GM23338 (cell line): ENCODE measurements at regions not wholly inside any gene's neighbourhood (a gene's known extent, or its start where the extent isn't known, plus 50 kb on each side); places are given as distances from the start of the nearest gene placed in this dataset.
A peak's percentile ranks its signal among the peaks of the same experiment; 100 is the strongest.

Experiments used
- ATAC-seq: fragments of 200-7000 bp; cut with Tn5 transposase; 3 replicates; pipeline ENCODE4 v1.9.1; 2020
- DNase-seq: peaks from one replicate; pipeline ENCODE4 v3.0.0-alpha.2; 2015; ENCODE audit warnings: low spot score
- H2AFZ ChIP-seq: fragments of 200-600 bp; sonication (generic); 2 replicates; pipeline ENCODE4 v1.8.0; 2016; ENCODE audit warnings: antibody characterized with exemption, mild to moderate bottlenecking, moderate library complexity
- H3F3A ChIP-seq: fragments of 200-600 bp; sonication (generic); replicated peaks from 2 replicates; pipeline ENCODE4 v1.8.0; 2017; ENCODE audit warnings: antibody characterized with exemption, mixed run types, low read depth
- H3K27ac ChIP-seq: fragments of 200-600 bp; sonication (generic); 2 replicates; pipeline ENCODE4 v1.6.1; 2016; ENCODE audit warnings: low read depth
- H3K27me3 ChIP-seq: fragments of 200-600 bp; sonication (generic); 2 replicates; pipeline ENCODE4 v1.8.0; 2016; ENCODE audit warnings: mild to moderate bottlenecking, mixed run types, moderate library complexity; ENCODE audit not compliant: insufficient read depth
- H3K36me3 ChIP-seq: fragments of 200-600 bp; sonication (generic); 2 replicates; pipeline ENCODE4 v1.8.0; 2016; ENCODE audit warnings: mild to moderate bottlenecking; ENCODE audit not compliant: insufficient read depth
- H3K4me1 ChIP-seq: fragments of 200-600 bp; sonication (generic); 2 replicates; pipeline ENCODE4 v1.8.0; 2016; ENCODE audit warnings: mild to moderate bottlenecking, moderate library complexity; ENCODE audit not compliant: insufficient read depth
- H3K4me2 ChIP-seq: fragments of 200-600 bp; sonication (generic); 2 replicates; pipeline ENCODE4 v1.7.1; 2017; ENCODE audit warnings: mixed run types
- H3K4me3 ChIP-seq: fragments of 200-600 bp; sonication (generic); 2 replicates; pipeline ENCODE4 v1.6.1; 2016; ENCODE audit warnings: mixed run types
- H3K79me2 ChIP-seq: fragments of 200-600 bp; sonication (generic); replicated peaks from 2 replicates; pipeline ENCODE4 v1.8.0; 2017; ENCODE audit warnings: mild to moderate bottlenecking; ENCODE audit not compliant: insufficient read depth
- H3K9me2 ChIP-seq: fragments of 200-600 bp; sonication (generic); 2 replicates; pipeline ENCODE4 v1.8.0; 2017; ENCODE audit not compliant: insufficient read depth
- H4K20me1 ChIP-seq: fragments of 200-600 bp; sonication (generic); replicated peaks from 2 replicates; pipeline ENCODE4 v1.8.0; 2017; ENCODE audit warnings: mild to moderate bottlenecking; ENCODE audit not compliant: insufficient read depth
- H3K27ac Mint-ChIP-seq: 2 replicates; pipeline ENCODE4 v1.8.0; 2020; ENCODE audit warnings: inconsistent platforms, mild to moderate bottlenecking, moderate library complexity, mixed read lengths
- H3K27me3 Mint-ChIP-seq: 3 replicates; pipeline ENCODE4 v1.8.0; 2022; ENCODE audit warnings: low read depth, mild to moderate bottlenecking, moderate library complexity, mixed read lengths, inconsistent platforms; ENCODE audit not compliant: insufficient read depth, poor library complexity
- H3K36me3 Mint-ChIP-seq: 3 replicates; pipeline ENCODE4 v1.8.0; 2021; ENCODE audit warnings: low read depth, mild to moderate bottlenecking, inconsistent platforms, moderate library complexity, mixed read lengths
- H3K4me1 Mint-ChIP-seq: 3 replicates; pipeline ENCODE4 v1.8.0; 2020; ENCODE audit warnings: mild to moderate bottlenecking, inconsistent platforms, mixed read lengths
- H3K4me3 Mint-ChIP-seq: 3 replicates; pipeline ENCODE4 v1.8.0; 2021; ENCODE audit warnings: moderate library complexity, mild to moderate bottlenecking, inconsistent platforms, mixed read lengths
- H3K9me3 Mint-ChIP-seq: 3 replicates; pipeline ENCODE4 v1.8.0; 2020; ENCODE audit warnings: moderate library complexity, mild to moderate bottlenecking, inconsistent platforms, mixed read lengths
- CREB1 ChIP-seq: fragments of 250-450 bp; sonication (Bioruptor Pico); IDR thresholded peaks from 2 replicates; pipeline ENCODE4 v1.5.0; 2020; ENCODE audit warnings: low read depth, mild to moderate bottlenecking, moderate library complexity
- EZH2 ChIP-seq: fragments of 200-600 bp; sonication (generic); IDR thresholded peaks from one replicate; pipeline ENCODE4 v1.8.0; 2017; ENCODE audit warnings: antibody characterized with exemption, mild to moderate bottlenecking, low read depth; ENCODE audit not compliant: unreplicated experiment
- EZH2phosphoT487 ChIP-seq: fragments of 200-600 bp; sonication (generic); IDR thresholded peaks from one replicate; pipeline ENCODE4 v1.8.1; 2018; ENCODE audit warnings: antibody characterized with exemption; ENCODE audit not compliant: unreplicated experiment
- POLR2AphosphoS5 ChIP-seq: IDR thresholded peaks from 2 replicates; pipeline ENCODE4 v1.6.1; 2016; ENCODE audit warnings: antibody characterized with exemption, low read depth
- STAT1 ChIP-seq: IDR thresholded peaks from one replicate; pipeline ENCODE4 v1.6.1; 2016; ENCODE audit warnings: antibody characterized with exemption; ENCODE audit not compliant: unreplicated experiment
- TF ChIP-seq, protein P1 (sequence below): fragments of 250-450 bp; sonication (Bioruptor Pico); IDR thresholded peaks from 2 replicates; pipeline ENCODE4 v1.5.0; 2020; ENCODE audit warnings: mild to moderate bottlenecking, moderate library complexity
- TF ChIP-seq, protein P2 (sequence below), 2 experiments: fragments of 200-600 bp in 1 of 2; sonication (generic) in 1 of 2; conservative IDR thresholded peaks; 2 replicates each; pipeline versions ENCODE4 v1.5.1 to v1.6.1; 2016 to 2017; ENCODE audit warnings: antibody characterized with exemption in 2 of 2, low read depth in 2 of 2, mild to moderate bottlenecking in 2 of 2, moderate library complexity in 1 of 2

DNA sequence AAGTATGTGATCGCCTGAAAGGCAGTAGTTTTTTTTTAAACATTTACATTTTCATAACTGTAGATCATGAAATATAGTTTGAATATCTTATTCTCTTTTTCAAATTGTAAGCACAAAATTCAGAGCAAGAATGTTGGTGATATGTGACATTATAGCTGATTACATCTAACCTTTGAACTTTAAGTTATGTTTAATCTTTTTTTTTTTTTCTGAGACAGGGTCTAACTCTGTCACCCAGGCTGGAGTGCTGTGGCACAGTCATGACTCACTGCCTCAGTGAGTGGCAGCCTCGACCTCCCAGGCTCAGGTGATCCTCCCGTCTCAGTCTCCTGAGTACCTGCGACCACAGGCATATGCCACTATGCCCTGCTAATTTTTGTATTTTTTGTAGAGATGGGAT, 278.7 kb upstream of the NEBL start (continued):
- TF ChIP-seq, protein P1, sequence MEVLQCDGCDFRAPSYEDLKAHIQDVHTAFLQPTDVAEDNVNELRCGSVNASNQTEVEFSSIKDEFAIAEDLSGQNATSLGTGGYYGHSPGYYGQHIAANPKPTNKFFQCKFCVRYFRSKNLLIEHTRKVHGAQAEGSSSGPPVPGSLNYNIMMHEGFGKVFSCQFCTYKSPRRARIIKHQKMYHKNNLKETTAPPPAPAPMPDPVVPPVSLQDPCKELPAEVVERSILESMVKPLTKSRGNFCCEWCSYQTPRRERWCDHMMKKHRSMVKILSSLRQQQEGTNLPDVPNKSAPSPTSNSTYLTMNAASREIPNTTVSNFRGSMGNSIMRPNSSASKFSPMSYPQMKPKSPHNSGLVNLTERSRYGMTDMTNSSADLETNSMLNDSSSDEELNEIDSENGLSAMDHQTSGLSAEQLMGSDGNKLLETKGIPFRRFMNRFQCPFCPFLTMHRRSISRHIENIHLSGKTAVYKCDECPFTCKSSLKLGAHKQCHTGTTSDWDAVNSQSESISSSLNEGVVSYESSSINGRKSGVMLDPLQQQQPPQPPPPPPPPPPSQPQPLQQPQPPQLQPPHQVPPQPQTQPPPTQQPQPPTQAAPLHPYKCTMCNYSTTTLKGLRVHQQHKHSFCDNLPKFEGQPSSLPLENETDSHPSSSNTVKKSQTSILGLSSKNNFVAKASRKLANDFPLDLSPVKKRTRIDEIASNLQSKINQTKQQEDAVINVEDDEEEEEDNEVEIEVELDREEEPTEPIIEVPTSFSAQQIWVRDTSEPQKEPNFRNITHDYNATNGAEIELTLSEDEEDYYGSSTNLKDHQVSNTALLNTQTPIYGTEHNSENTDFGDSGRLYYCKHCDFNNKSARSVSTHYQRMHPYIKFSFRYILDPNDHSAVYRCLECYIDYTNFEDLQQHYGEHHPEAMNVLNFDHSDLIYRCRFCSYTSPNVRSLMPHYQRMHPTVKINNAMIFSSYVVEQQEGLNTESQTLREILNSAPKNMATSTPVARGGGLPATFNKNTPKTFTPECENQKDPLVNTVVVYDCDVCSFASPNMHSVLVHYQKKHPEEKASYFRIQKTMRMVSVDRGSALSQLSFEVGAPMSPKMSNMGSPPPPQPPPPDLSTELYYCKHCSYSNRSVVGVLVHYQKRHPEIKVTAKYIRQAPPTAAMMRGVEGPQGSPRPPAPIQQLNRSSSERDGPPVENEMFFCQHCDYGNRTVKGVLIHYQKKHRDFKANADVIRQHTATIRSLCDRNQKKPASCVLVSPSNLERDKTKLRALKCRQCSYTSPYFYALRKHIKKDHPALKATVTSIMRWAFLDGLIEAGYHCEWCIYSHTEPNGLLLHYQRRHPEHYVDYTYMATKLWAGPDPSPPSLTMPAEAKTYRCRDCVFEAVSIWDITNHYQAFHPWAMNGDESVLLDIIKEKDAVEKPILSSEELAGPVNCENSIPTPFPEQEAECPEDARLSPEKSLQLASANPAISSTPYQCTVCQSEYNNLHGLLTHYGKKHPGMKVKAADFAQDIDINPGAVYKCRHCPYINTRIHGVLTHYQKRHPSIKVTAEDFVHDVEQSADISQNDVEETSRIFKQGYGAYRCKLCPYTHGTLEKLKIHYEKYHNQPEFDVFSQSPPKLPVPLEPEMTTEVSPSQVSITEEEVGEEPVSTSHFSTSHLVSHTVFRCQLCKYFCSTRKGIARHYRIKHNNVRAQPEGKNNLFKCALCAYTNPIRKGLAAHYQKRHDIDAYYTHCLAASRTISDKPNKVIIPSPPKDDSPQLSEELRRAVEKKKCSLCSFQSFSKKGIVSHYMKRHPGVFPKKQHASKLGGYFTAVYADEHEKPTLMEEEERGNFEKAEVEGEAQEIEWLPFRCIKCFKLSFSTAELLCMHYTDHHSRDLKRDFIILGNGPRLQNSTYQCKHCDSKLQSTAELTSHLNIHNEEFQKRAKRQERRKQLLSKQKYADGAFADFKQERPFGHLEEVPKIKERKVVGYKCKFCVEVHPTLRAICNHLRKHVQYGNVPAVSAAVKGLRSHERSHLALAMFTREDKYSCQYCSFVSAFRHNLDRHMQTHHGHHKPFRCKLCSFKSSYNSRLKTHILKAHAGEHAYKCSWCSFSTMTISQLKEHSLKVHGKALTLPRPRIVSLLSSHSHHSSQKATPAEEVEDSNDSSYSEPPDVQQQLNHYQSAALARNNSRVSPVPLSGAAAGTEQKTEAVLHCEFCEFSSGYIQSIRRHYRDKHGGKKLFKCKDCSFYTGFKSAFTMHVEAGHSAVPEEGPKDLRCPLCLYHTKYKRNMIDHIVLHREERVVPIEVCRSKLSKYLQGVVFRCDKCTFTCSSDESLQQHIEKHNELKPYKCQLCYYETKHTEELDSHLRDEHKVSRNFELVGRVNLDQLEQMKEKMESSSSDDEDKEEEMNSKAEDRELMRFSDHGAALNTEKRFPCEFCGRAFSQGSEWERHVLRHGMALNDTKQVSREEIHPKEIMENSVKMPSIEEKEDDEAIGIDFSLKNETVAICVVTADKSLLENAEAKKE (CRISPR knock-in tag), result no peak
- no peak for TF ChIP-seq EZH2

DNA sequence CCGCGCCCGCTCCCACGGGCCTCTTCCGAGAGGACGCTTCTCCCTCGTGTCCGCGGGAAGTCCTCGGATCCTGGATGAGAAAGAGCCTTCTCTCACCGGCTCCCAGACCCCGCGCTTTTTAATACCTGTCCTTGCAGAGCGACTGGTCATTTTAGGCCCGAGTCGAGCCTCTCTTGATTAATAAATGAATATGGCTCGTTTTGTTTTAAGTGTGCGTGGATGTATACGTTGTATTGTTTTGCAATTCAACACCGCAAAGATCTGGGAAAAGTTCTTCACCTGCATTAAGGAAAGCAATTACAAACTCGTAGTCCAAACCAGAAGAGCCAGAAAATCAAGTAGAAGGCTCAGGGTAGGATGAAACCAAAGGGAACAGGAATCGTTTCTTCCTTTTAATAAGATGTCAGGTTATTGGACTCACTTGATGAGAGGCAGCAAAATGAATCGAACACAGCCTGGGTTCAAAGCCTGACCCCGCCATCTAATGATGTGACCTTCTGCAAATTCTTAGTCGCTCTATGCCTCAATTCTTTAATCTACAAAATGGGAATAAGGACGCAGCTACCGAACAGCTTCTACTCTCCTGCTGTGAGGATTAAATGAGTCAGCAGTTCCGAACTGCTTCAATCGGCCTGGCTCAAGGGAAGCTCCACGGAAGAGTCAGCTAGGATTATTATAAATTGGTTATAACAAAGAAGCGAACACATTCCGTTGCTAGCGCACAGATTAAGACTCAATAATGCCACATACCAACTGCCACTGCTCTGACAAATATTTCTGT, 277.8 kb upstream of the NEBL start:
- Histone ChIP-seq H3K27me3 (peaks cover 52% of the 10 kb centered on the region), H2AFZ (peak overlapping the region; percentile 94), H3K4me2 (peak overlapping the region; percentile 97), H3K9me2 (no peaks in the 10 kb centered on the region), H4K20me1 (no peaks in the 10 kb centered on the region), H3K27ac (no peak overlapping the region), H3K4me3 (peak overlapping the region; percentile 87), H3K36me3 (no peaks in the 10 kb centered on the region), H3K4me1 (peaks cover 24% of the 10 kb centered on the region), H3F3A (peaks cover 9% of the 10 kb centered on the region), H3K79me2 (no peaks in the 10 kb centered on the region)
- ATAC-seq (no peak), DNase-seq (peak; percentile 60)
- Mint-ChIP-seq H3K36me3 (peaks cover 6% of the 10 kb centered on the region), H3K27me3 (peaks cover 37% of the 10 kb centered on the region), H3K27ac (no peak overlapping the region), H3K4me1 (peaks cover 25% of the 10 kb centered on the region), H3K9me3 (peaks cover 3% of the 10 kb centered on the region), H3K4me3 (peak overlapping the region; percentile 84)
- TF ChIP-seq, protein P2, sequence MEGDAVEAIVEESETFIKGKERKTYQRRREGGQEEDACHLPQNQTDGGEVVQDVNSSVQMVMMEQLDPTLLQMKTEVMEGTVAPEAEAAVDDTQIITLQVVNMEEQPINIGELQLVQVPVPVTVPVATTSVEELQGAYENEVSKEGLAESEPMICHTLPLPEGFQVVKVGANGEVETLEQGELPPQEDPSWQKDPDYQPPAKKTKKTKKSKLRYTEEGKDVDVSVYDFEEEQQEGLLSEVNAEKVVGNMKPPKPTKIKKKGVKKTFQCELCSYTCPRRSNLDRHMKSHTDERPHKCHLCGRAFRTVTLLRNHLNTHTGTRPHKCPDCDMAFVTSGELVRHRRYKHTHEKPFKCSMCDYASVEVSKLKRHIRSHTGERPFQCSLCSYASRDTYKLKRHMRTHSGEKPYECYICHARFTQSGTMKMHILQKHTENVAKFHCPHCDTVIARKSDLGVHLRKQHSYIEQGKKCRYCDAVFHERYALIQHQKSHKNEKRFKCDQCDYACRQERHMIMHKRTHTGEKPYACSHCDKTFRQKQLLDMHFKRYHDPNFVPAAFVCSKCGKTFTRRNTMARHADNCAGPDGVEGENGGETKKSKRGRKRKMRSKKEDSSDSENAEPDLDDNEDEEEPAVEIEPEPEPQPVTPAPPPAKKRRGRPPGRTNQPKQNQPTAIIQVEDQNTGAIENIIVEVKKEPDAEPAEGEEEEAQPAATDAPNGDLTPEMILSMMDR (conservative IDR thresholded peaks at IDR 0.05; ENCODE audit: low read depth in 2 of 2), result no peak
- TF ChIP-seq POLR2AphosphoS5 (no peak), STAT1 (no peak), CREB1 (CRISPR knock-in tag) (no peak), EZH2phosphoT487 (no peak)
- TF ChIP-seq, protein P1 (CRISPR knock-in tag), result no peak
